ENCODE measurements at regions not wholly inside any gene's neighbourhood (a gene's known extent, or its start where the extent isn't known, plus 50 kb on each side); places are given as distances from the start of the nearest gene placed in this dataset.

DNA sequence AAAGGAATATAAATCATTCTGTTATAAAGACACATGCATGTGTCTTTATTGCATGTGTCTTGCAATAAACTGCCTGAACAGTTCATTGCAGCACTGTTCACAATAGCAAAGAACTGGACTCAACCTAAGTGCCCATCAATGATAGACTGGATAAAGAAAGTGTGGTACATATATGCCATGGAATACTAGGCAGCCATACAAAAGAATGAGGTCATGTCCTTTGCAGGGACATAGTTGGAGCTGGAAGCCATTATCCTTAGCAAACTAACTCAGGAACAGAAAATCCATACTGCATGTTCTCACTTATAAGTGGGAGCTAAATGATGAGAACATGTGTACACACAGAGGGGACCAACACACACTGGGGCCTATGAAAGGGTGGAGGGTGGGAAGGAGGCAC, 63.7 kb upstream of the CHD1 start:
- no peak for DNase-seq

DNA sequence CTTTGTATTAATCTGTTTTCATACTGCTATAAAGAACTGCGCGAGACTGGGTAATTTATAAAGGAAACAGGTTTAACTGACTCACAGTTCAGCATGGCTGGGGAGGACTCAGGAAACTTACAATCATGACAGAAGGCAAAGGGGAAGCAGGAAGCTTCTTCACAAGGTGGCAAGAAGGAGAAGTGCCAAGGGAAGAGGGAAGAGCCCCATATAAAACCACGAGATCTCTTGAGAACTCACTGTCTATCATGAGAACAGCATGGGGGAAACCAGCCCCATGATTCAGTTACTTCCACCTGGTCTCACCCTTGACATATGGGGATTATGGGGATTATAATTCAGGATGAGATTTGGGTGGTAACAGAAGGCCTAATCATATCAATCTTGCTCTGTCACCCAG, 60.9 kb upstream of the CHD1 start:
- no peak for DNase-seq

DNA sequence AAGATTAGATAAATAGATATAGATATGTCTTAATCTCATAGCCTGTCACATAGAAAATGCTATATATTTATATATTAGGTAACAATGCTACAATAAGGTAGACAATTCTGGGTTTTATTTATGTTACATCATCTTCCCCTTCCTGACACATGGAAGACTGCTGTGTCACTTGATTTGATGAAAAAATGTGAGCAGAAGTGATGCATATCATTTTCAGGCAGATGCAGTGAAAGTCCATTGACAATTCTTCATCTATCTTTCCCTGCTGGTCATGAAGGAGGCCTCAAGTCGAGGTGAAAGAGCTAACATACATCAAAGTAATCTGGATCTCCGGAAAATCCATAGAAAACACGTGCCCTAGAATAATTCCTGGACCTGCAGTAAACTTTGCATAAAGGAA, 57.8 kb upstream of the CHD1 start:
- DNase-seq = no peak

DNA sequence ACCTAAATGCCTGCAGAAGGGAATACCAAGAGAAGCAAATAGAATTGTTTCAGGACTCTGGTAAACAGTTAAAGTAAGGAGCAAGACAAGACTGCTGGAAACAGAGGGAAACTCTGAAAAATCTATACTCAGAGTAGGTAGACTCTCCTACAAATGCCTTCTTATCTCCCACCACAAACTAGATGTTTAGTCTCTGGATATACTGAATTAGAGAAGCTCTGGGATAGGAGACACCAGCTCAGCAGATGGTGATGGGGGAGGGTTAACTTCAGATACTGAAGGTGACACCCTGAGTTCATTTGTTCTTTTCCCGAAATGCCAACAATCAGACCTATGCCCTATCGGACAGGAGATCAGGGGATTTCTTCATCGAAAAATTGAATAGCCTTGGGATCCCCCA, 54.1 kb upstream of the CHD1 start:
- no peak for DNase-seq

Data from hippocampal formation (tissue), 2 donors.